IPS-NIHi7 (cell line): ENCODE measurements at regions not wholly inside any gene's neighbourhood (a gene's known extent, or its start where the extent isn't known, plus 50 kb on each side); places are given as distances from the start of the nearest gene placed in this dataset.
"Not testable (repeated sequence)": the region's sequence is repeated elsewhere in the genome, so short reads cannot be mapped to it uniquely, and the experiment has no call there.

Experiments used
- DNase-seq: peaks from one replicate; pipeline ENCODE4 v3.0.0; 2012; ENCODE audit warnings: mixed read lengths; ENCODE audit errors: extremely low spot score

GRCh38 chr12:13350946-13351345 lies 154.4 kb downstream of the EMP1 start:
- DNase-seq: no peak

GRCh38 chr12:13350381-13350780 lies 153.9 kb downstream of the EMP1 start:
- DNase-seq: no peak

GRCh38 chr12:13348464-13348863 lies 151.9 kb downstream of the EMP1 start:
- DNase-seq: no peak

GRCh38 chr12:13347241-13348043 lies 150.9 kb downstream of the EMP1 start:
- DNase-seq: no peak

- DNase-seq: no peak
Observed at GRCh38 chr12:13345722-13346121, 149.2 kb downstream of the EMP1 start.

GRCh38 chr12:13343375-13343774 lies 146.8 kb downstream of the EMP1 start:
- DNase-seq: no peak

GRCh38 chr12:13342971-13343370 lies 146.4 kb downstream of the EMP1 start:
- no peak for DNase-seq

- DNase-seq: no peak
Observed at GRCh38 chr12:13340149-13340548, 143.6 kb downstream of the EMP1 start.

- no peak for DNase-seq
Observed at GRCh38 chr12:13339538-13339937, 143.0 kb downstream of the EMP1 start.

GRCh38 chr12:13339091-13339490 lies 142.6 kb downstream of the EMP1 start:
- DNase-seq: no peak

- no peak for DNase-seq
Observed at GRCh38 chr12:13337791-13338190, 141.3 kb downstream of the EMP1 start.

- DNase-seq: no peak
Observed at GRCh38 chr12:13336216-13336615, 139.7 kb downstream of the EMP1 start.

- DNase-seq: no peak
Observed at GRCh38 chr12:13328535-13328934, 132.0 kb downstream of the EMP1 start.

- no peak for DNase-seq
Observed at GRCh38 chr12:13326076-13326475, 129.6 kb downstream of the EMP1 start.

GRCh38 chr12:13325037-13325436 lies 128.5 kb downstream of the EMP1 start:
- DNase-seq: not testable (repeated sequence)

GRCh38 chr12:13318231-13319015 lies 121.9 kb downstream of the EMP1 start:
- DNase-seq: no peak

GRCh38 chr12:13316587-13317246 lies 120.2 kb downstream of the EMP1 start:
- DNase-seq: no peak

- DNase-seq: no peak
Observed at GRCh38 chr12:13313886-13314285, 117.4 kb downstream of the EMP1 start.

- DNase-seq: no peak
Observed at GRCh38 chr12:13311551-13311950, 115.0 kb downstream of the EMP1 start.

GRCh38 chr12:13307143-13307816 lies 110.8 kb downstream of the EMP1 start:
- no peak for DNase-seq

GRCh38 chr12:13304924-13305323 lies 108.4 kb downstream of the EMP1 start:
- DNase-seq: no peak

GRCh38 chr12:13299457-13299856 lies 102.9 kb downstream of the EMP1 start:
- DNase-seq: no peak
